Chondrocyte (in vitro differentiated cells): ENCODE measurements at regions not wholly inside any gene's neighbourhood (a gene's known extent, or its start where the extent isn't known, plus 50 kb on each side); places are given as distances from the start of the nearest gene placed in this dataset.

ENCODE experiments used
- DNase-seq: peaks from one replicate; pipeline ENCODE4 v3.0.0; 2021; ENCODE audit warnings: mixed read lengths, low spot score
- H3K27ac Mint-ChIP-seq: one replicate; pipeline ENCODE4 v1.8.0; 2021; ENCODE audit warnings: mild to moderate bottlenecking, moderate library complexity, mixed read lengths; ENCODE audit not compliant: unreplicated experiment
- H3K27me3 Mint-ChIP-seq: 2 replicates; pipeline ENCODE4 v1.8.0; 2021; ENCODE audit warnings: low read depth, mixed read lengths
- H3K36me3 Mint-ChIP-seq: 2 replicates; pipeline ENCODE4 v1.8.0; 2021; ENCODE audit warnings: low read depth, mixed read lengths
- H3K4me1 Mint-ChIP-seq: 2 replicates; pipeline ENCODE4 v1.8.0; 2021; ENCODE audit warnings: low read depth, mild to moderate bottlenecking, mixed read lengths
- H3K4me3 Mint-ChIP-seq: one replicate; pipeline ENCODE4 v1.8.0; 2021; ENCODE audit warnings: mild to moderate bottlenecking, moderate library complexity, mixed read lengths; ENCODE audit not compliant: unreplicated experiment
- H3K9me3 Mint-ChIP-seq: 2 replicates; pipeline ENCODE4 v1.8.0; 2021; ENCODE audit warnings: low read depth, mixed read lengths
- CTCF ChIP-seq: fragments of 200-600 bp; sonication (generic); IDR thresholded peaks from 2 replicates; pipeline ENCODE4 v1.5.0; 2021; ENCODE audit warnings: antibody characterized with exemption, mild to moderate bottlenecking, moderate library complexity

- H3K36me3 Mint-ChIP-seq, result peaks cover 2% of the 10 kb centered on the region
- no peak for DNase-seq
- H3K27me3 Mint-ChIP-seq, result no peaks in the 10 kb centered on the region
- peaks cover 15% of the 10 kb centered on the region for H3K9me3 Mint-ChIP-seq
- no peak overlapping the region for H3K4me3 Mint-ChIP-seq
- no peak for TF ChIP-seq CTCF
- H3K4me1 Mint-ChIP-seq, result peaks cover 22% of the 10 kb centered on the region
- H3K27ac Mint-ChIP-seq, result peak overlapping the region; percentile 53
Measured at GRCh38 chr13:85590231-85590931, 208.8 kb downstream of the SLITRK6 start.

GRCh38 chr13:85589021-85589420, 210.2 kb downstream of the SLITRK6 start:
- Mint-ChIP-seq H3K27ac (no peak overlapping the region), H3K36me3 (peaks cover 2% of the 10 kb centered on the region), H3K27me3 (no peaks in the 10 kb centered on the region), H3K4me3 (no peak overlapping the region), H3K4me1 (peaks cover 22% of the 10 kb centered on the region), H3K9me3 (peaks cover 11% of the 10 kb centered on the region)
- no peak for TF ChIP-seq CTCF
- DNase-seq, result no peak

- no peaks in the 10 kb centered on the region for H3K27me3 Mint-ChIP-seq
- DNase-seq, result no peak
- H3K36me3 Mint-ChIP-seq, result peaks cover 2% of the 10 kb centered on the region
- H3K27ac Mint-ChIP-seq, result no peak overlapping the region
- H3K4me1 Mint-ChIP-seq, result peaks cover 22% of the 10 kb centered on the region
- H3K9me3 Mint-ChIP-seq, result peaks cover 11% of the 10 kb centered on the region
- no peak overlapping the region for H3K4me3 Mint-ChIP-seq
- no peak for TF ChIP-seq CTCF
Measured at GRCh38 chr13:85588359-85588758, 210.9 kb downstream of the SLITRK6 start.

GRCh38 chr13:85586856-85587255, 212.4 kb downstream of the SLITRK6 start:
- no peak overlapping the region for H3K27ac Mint-ChIP-seq
- TF ChIP-seq CTCF, result no peak
- H3K36me3 Mint-ChIP-seq, result peaks cover 2% of the 10 kb centered on the region
- H3K9me3 Mint-ChIP-seq, result peaks cover 11% of the 10 kb centered on the region
- H3K27me3 Mint-ChIP-seq, result no peaks in the 10 kb centered on the region
- no peak for DNase-seq
- peaks cover 22% of the 10 kb centered on the region for H3K4me1 Mint-ChIP-seq
- no peak overlapping the region for H3K4me3 Mint-ChIP-seq

- H3K4me3 Mint-ChIP-seq, result no peak overlapping the region
- no peak for DNase-seq
- H3K27ac Mint-ChIP-seq, result no peak overlapping the region
- H3K36me3 Mint-ChIP-seq, result peaks cover 2% of the 10 kb centered on the region
- no peak for TF ChIP-seq CTCF
- peaks cover 11% of the 10 kb centered on the region for H3K9me3 Mint-ChIP-seq
- peaks cover 22% of the 10 kb centered on the region for H3K4me1 Mint-ChIP-seq
- H3K27me3 Mint-ChIP-seq, result no peaks in the 10 kb centered on the region
Measured at GRCh38 chr13:85586422-85586831, 212.8 kb downstream of the SLITRK6 start.
